HS-27A (cell line): ENCODE measurements at regions not wholly inside any gene's neighbourhood (a gene's known extent, or its start where the extent isn't known, plus 50 kb on each side); places are given as distances from the start of the nearest gene placed in this dataset.

Experiments used
- DNase-seq: peaks from one replicate; pipeline ENCODE4 v3.0.0-alpha.2; 2012; ENCODE audit warnings: low read depth, missing footprints

- DNase-seq: no peak
These were observed 281.9 kb upstream of the ANKRD55 start for GRCh38 chr5:56515011-56515410.

GRCh38 chr5:56514245-56514644 lies 281.1 kb upstream of the ANKRD55 start:
- no peak for DNase-seq

GRCh38 chr5:56513141-56513540 lies 280.0 kb upstream of the ANKRD55 start:
- DNase-seq: no peak

GRCh38 chr5:56512313-56512996 lies 279.3 kb upstream of the ANKRD55 start:
- DNase-seq: no peak

- no peak for DNase-seq
These were observed 278.3 kb upstream of the ANKRD55 start for GRCh38 chr5:56511326-56511841.

- no peak for DNase-seq
These were observed 275.1 kb upstream of the ANKRD55 start for GRCh38 chr5:56508249-56508648.

GRCh38 chr5:56507351-56507930 lies 274.3 kb upstream of the ANKRD55 start:
- DNase-seq: no peak

GRCh38 chr5:56506211-56506965 lies 273.3 kb upstream of the ANKRD55 start:
- DNase-seq: peak; percentile 34

GRCh38 chr5:56503929-56504328 lies 270.8 kb upstream of the ANKRD55 start:
- DNase-seq: no peak

- no peak for DNase-seq
These were observed 268.8 kb upstream of the ANKRD55 start for GRCh38 chr5:56501781-56502557.

GRCh38 chr5:56499901-56500300 lies 266.8 kb upstream of the ANKRD55 start:
- no peak for DNase-seq

- DNase-seq: no peak
These were observed 266.4 kb upstream of the ANKRD55 start for GRCh38 chr5:56499491-56499890.

GRCh38 chr5:56498759-56499395 lies 265.7 kb upstream of the ANKRD55 start:
- DNase-seq: no peak

- DNase-seq: no peak
These were observed 263.5 kb upstream of the ANKRD55 start for GRCh38 chr5:56496581-56497063.

GRCh38 chr5:56494300-56494731 lies 261.2 kb upstream of the ANKRD55 start:
- DNase-seq: no peak

- DNase-seq: no peak
These were observed 260.6 kb upstream of the ANKRD55 start for GRCh38 chr5:56493766-56494165.

GRCh38 chr5:56493308-56493707 lies 260.2 kb upstream of the ANKRD55 start:
- no peak for DNase-seq

- DNase-seq: no peak
These were observed 259.7 kb upstream of the ANKRD55 start for GRCh38 chr5:56492812-56493211.

GRCh38 chr5:56490971-56491468 lies 257.9 kb upstream of the ANKRD55 start:
- DNase-seq: no peak

- DNase-seq: no peak
These were observed 256.1 kb upstream of the ANKRD55 start for GRCh38 chr5:56489272-56489671.

- no peak for DNase-seq
These were observed 254.5 kb upstream of the ANKRD55 start for GRCh38 chr5:56487528-56488115.
